ENCODE measurements at regions not wholly inside any gene's neighbourhood (a gene's known extent, or its start where the extent isn't known, plus 50 kb on each side); places are given as distances from the start of the nearest gene placed in this dataset.

DNA sequence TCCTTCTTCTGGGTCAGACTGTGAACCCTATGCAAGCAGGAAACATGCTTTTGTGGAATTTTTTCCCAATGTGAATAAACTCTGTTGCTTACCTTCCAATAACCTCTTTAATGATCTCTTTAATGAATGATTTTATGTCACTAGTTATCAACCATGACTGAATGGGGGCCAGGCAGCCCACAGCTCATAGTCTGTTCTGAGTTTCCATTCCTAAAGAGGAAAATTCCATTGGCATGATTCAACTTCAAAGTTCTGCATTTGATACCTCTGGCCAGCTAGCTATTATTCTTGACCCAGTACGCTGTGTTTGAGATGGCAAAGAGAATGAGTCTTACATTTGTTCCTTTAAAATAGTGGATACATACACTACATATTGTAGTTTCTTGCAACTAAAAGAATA lies 867.8 kb upstream of the CELF2 start:
- no peak for DNase-seq

GRCh38 chr10:10156917-10157600 lies 860.6 kb upstream of the CELF2 start:
- DNase-seq: no peak

DNA sequence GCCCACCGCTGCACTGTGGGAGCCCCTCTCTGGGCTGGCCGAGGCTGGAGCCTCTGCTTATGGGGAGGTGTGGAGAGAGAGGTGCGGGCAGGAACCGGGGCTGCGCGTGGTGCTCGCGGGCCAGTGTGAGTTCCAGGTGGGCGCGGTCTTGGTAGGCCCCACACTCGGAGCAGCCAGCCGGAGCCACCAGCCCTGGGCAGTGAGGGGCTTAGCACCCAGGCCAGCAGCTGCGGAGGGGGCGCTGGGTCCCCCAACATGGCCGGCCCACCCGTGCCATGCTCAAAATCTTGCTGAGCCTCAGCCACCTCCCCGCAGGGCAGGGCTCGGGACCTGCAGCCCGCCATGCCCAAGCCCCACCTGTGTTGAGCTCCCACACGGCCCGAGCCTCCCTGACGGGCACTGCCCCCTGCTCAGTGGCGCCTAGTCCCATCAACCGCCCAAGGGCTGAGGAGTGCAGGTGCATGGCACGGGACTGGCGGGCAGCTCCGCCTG lies 856.8 kb upstream of the CELF2 start:
- DNase-seq: no peak

DNA sequence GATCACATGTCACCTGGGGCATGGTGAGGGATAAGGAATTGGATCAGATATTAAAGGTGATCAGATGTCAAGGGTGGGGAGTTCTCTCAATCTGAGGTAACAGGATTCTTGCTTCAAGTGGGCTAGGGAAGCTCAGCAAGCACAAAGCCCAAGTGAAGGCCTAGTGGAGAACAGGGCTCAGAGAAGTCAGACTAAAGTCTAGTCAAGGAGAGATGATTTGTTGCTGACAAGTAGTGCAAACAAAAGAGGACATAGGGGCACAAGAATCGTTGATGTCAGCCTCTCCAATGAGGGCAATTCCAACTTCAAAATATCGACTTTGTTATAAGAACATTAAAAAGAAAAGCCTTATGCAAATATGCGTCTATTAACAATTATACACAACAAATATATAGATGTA lies 852.8 kb upstream of the CELF2 start:
- no peak for DNase-seq

- DNase-seq: no peak
Measured at GRCh38 chr10:10165415-10165814, 852.3 kb upstream of the CELF2 start.

GRCh38 chr10:10178476-10178875 lies 839.2 kb upstream of the CELF2 start:
- peak in 1 of 58 donors; percentile 2 for DNase-seq

DNA sequence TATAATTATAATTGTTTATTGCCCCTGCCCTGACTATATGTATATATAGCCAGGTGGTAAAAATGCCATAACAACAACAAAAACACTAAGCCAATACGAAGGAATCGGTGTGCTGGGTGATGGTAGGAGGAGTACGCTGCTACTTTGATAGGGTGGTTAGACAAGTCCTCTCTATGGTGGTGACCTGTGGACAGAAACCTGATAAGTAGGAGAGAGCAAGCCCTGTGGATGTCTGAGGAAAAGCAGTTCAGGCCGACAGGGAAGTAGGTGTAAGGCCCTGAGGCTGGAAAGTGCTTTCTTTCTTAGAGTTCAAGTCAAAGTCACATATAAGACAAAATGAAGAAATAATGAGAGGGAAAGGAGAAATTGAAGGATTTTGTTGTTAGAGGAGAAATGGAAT lies 823.8 kb upstream of the CELF2 start:
- no peak for DNase-seq

DNA sequence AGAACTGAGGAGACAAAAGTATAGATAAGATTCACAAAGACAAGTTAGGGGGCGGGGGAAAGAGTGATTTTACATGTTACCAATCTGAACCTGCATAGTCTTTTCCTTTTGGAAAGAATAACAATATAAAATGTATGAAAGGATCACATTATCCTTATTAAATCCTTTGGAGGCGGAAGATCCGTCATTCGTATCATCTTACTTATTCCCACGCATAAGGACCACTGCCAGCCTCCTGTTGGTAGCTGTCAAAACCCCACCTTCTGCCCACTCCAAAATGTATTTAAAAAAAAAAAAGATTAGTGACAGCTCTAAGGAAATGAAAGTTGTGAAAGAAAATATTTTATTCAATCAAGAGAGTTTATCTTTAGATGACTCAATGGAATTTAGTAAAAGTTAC lies 821.0 kb upstream of the CELF2 start:
- DNase-seq: peak in 3 of 58 donors; percentile 0 to 3 (median 2)

DNA sequence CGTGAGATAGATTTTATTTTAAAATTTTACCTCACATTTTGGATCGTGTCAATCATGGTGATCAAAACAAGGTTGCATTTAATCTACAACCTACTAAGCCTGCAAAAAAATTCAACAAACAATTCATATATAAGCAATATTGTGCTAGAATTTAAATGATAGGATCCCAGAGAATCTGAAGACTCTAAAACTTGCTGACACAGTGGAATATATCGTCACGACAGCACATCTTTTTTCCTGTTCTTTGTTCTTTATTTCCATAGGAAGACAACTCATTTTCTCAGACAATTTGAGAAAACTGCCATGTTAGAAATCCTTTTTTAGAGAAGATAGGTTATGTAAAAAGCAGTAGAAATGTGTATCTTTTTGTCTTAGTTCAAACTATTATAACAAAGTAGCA lies 820.2 kb upstream of the CELF2 start:
- no peak for DNase-seq

GRCh38 chr10:10198363-10198762 lies 819.3 kb upstream of the CELF2 start:
- DNase-seq: no peak

- no peak for DNase-seq
Measured at GRCh38 chr10:10204415-10204814, 813.3 kb upstream of the CELF2 start.

DNA sequence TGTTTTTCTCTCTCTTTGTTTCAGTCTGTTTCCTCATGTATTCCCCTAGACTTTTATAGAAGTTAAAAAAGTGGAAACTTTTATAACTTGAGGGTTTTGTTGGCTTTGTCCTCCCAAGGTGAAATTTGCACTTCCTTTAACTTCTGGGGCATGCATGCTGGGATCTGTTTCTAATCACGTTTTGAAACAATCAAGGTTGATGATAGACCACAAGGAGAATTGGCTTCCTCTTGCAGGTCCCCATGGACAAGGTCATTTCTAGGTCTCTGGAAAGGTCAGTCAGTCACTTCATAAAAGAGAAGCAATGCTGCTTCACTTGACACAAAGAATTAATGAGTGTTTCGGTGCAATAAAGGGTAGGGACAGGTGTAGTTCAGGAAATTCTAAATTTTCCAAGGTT lies 811.8 kb upstream of the CELF2 start:
- no peak for DNase-seq

- no peak for DNase-seq
Measured at GRCh38 chr10:10207538-10207937, 810.1 kb upstream of the CELF2 start.

- DNase-seq: no peak
Measured at GRCh38 chr10:10208196-10208595, 809.5 kb upstream of the CELF2 start.

DNA sequence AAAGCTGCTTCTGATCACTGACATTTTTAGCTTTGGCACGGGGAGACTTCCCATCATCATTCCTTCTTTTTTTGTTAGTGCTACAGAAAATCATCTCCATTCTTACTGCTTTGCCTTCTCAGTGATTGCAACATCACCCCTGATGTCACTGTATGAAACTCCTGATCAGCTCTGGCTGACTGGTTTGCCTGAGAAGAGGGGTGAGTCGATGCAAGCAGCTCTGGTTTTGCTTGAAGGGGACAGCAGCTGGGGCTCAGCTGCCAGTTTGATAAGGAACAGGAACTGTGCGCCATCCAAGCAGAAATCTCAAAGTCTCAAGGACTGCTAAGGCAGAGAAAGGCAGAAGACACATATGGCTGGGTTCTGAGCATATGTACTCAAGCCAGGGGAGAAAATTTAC lies 808.5 kb upstream of the CELF2 start:
- DNase-seq: peak in 41 of 58 donors; percentile 1 to 82 (median 34)

DNA sequence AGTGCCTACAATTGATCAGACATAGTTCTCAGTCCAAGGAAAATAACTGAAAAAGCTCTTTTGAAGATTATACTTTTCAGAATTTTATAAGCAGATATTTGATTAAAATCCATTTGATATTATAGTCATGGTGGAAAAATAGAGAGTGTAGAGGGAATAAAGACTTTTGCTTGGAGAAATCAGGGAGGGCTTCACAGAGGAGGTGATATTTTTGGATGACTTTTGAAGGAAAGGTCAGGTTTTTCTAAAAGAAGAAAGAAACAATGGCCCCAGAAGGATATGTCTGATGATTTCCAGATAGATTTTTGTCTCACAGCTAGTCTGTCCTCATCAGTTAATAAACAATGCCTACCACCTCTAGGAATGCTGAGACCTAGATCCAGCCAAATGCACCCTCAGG lies 806.3 kb upstream of the CELF2 start:
- no peak for DNase-seq

GRCh38 chr10:10213237-10213636 lies 804.4 kb upstream of the CELF2 start:
- no peak for DNase-seq

GRCh38 chr10:10222304-10222841 lies 795.3 kb upstream of the CELF2 start:
- no peak for DNase-seq

DNA sequence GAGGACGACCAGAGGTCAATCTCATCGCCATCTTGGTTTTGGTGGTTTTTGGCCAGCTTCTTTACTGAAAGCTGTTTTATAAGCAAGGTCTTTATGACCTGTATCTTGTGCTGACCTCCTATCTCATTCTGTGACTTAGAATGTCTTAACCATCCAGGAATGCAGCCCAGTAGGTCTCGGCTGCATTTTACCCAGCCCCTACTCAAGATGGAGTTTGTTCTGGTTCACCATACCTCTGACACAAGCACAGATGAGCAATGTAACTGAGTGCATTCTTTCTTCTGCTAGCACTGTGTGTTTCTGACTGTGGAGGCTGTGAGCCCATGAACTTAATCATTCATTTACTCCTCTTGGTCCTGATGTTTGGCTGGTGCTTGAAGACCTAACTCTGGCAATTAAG lies 794.5 kb upstream of the CELF2 start:
- DNase-seq: no peak

DNA sequence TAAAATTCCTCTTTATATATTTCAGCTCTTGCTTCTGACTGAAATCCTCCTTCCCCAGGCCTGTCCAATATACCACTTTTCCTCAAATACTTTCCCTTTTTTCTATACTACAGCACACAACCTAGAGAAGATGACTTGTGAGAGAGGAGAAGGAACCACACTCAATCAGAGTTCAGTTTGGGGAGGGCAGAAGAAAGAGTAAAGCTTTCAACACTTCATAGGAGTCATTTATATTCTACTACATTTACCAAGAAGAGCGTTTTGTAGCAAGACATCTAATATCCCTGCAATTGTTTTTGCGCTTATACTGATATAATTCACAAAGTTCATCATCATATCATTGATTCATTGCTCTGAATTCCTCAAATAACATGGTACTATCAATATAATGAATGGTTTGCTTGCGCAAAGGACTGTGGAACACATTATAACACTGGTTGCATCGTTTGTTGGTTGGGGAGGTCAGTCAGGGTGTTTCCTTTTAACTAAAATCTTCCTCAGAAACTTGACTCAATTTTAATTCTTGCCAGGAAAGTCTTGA lies 792.5 kb upstream of the CELF2 start:
- no peak for DNase-seq

DNA sequence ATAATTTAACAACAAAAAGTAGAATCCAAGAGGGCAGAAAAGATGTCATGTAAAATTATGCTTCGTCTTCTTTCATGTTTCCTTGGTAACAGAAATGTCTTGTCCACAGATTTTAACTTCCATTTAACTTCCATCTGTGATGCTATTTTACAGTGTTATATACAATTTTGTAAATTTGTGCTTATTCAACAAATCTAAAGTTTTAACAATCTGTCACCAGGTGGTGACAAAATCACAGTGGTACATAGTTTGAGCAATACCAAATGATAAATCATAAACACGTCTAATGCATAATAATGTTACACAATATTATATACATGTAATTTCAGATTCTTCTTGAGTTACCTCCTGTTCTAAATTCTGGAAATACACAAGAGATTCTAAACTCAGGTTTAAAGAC lies 784.4 kb upstream of the CELF2 start:
- no peak for DNase-seq

- DNase-seq: no peak
Measured at GRCh38 chr10:10235003-10235402, 782.7 kb upstream of the CELF2 start.

GRCh38 chr10:10247585-10247984 lies 770.1 kb upstream of the CELF2 start:
- DNase-seq: no peak
